Keratinocyte (primary cell): ENCODE measurements at regions not wholly inside any gene's neighbourhood (a gene's known extent, or its start where the extent isn't known, plus 50 kb on each side); places are given as distances from the start of the nearest gene placed in this dataset.

Experiments used
- DNase-seq: peaks from one replicate; pipeline ENCODE4 v3.0.0-alpha.2; 2011; ENCODE audit warnings: low read depth, missing footprints, low spot score
- FAIRE-seq: peaks from 2 replicates; lab custom pipeline; 2011; peaks lifted over from hg19 to GRCh38; lab: Jason Lieb, UNC
- H2AFZ ChIP-seq: 2 replicates; pipeline ENCODE4 v1.6.0; 2012; ENCODE audit warnings: low read length, control low read depth, inconsistent platforms; ENCODE audit not compliant: control insufficient read depth
- H3K27ac ChIP-seq: 2 replicates; pipeline ENCODE4 v1.5.1; 2011; ENCODE audit warnings: low read length; ENCODE audit not compliant: control insufficient read depth, insufficient read depth
- H3K27me3 ChIP-seq: 3 replicates; pipeline ENCODE4 v1.6.0; 2011; ENCODE audit warnings: low read length; ENCODE audit not compliant: control insufficient read depth, insufficient read depth; ENCODE audit errors: extremely low read depth
- H3K36me3 ChIP-seq, 2 experiments: 2 replicates in 1 of 2; 3 replicates in 1 of 2; pipeline ENCODE4 v1.5.1; 2011; ENCODE audit warnings: low read length in 2 of 2, mild to moderate bottlenecking in 1 of 2; ENCODE audit not compliant: control insufficient read depth in 2 of 2, insufficient read depth in 2 of 2; ENCODE audit errors: extremely low read depth in 1 of 2
- H3K4me1 ChIP-seq: 3 replicates; pipeline ENCODE4 v1.5.1; 2011; ENCODE audit warnings: low read length; ENCODE audit not compliant: control insufficient read depth, insufficient read depth; ENCODE audit errors: extremely low read depth
- H3K4me2 ChIP-seq: 3 replicates; pipeline ENCODE4 v1.6.0; 2011; ENCODE audit warnings: low read depth, low read length; ENCODE audit not compliant: control insufficient read depth, insufficient read depth; ENCODE audit errors: extremely low read depth
- H3K4me3 ChIP-seq, 3 experiments: fragments of 200-600 bp in 1 of 3; sonication (generic) in 1 of 3; 2 replicates in 2 of 3; 3 replicates in 1 of 3; pipeline ENCODE4 v1.5.1; 2011 to 2016; ENCODE audit warnings: low read length in 3 of 3, mild to moderate bottlenecking in 3 of 3, control low read depth in 2 of 3, inconsistent platforms in 1 of 3, low read depth in 1 of 3, mixed read lengths in 1 of 3, mixed run types in 1 of 3, moderate library complexity in 1 of 3; ENCODE audit not compliant: control insufficient read depth in 2 of 3, insufficient read depth in 2 of 3; ENCODE audit errors: extremely low read depth in 1 of 3
- H3K79me2 ChIP-seq: 2 replicates; pipeline ENCODE4 v1.6.0; 2012; ENCODE audit warnings: low read length; ENCODE audit not compliant: control insufficient read depth, insufficient read depth
- H3K9ac ChIP-seq: 3 replicates; pipeline ENCODE4 v1.6.0; 2011; ENCODE audit warnings: low read length; ENCODE audit not compliant: control insufficient read depth, insufficient read depth; ENCODE audit errors: extremely low read depth
- H3K9me1 ChIP-seq: 3 replicates; pipeline ENCODE4 v1.6.0; 2011; ENCODE audit warnings: low read length; ENCODE audit not compliant: control insufficient read depth, insufficient read depth; ENCODE audit errors: extremely low read depth
- H3K9me3 ChIP-seq: 2 replicates; pipeline ENCODE4 v1.5.1; 2012; ENCODE audit warnings: low read depth, low read length; ENCODE audit not compliant: control insufficient read depth
- H4K20me1 ChIP-seq: 3 replicates; pipeline ENCODE4 v1.6.0; 2011; ENCODE audit warnings: low read length; ENCODE audit not compliant: control insufficient read depth, insufficient read depth; ENCODE audit errors: extremely low read depth
- EZH2 ChIP-seq: IDR thresholded peaks from one replicate; pipeline ENCODE4 v1.6.1; 2012; ENCODE audit warnings: inconsistent platforms, mild to moderate bottlenecking, low read length, moderate library complexity
- dilution Hi-C: fragments of 300-500 bp; cut with MboI; formaldehyde crosslinking; loops from one replicate; pipeline ENCODE4 v1.7.0; 2020; ENCODE audit warnings: low sequenced_read_pairs; ENCODE audit not compliant: extremely low pct_ligation_motif_present
- TF ChIP-seq, protein P1 (sequence below), 3 experiments: IDR thresholded peaks in 1 of 3; conservative IDR thresholded peaks in 1 of 3; optimal IDR thresholded peaks in 1 of 3; 2 replicates in 2 of 3; 3 replicates in 1 of 3; pipeline versions ENCODE3 to v1.5.1; 2011; ENCODE audit warnings: low read length in 3 of 3, mild to moderate bottlenecking in 3 of 3, moderate library complexity in 2 of 3, control low read depth in 1 of 3, inconsistent platforms in 1 of 3; ENCODE audit not compliant: insufficient read depth in 2 of 3; ENCODE audit errors: extremely low read depth in 1 of 3

GRCh38 chr2:145484448-145485097 is 964.7 kb upstream of the ZEB2 start:
- TF ChIP-seq EZH2: no peak
- TF ChIP-seq, protein P1, sequence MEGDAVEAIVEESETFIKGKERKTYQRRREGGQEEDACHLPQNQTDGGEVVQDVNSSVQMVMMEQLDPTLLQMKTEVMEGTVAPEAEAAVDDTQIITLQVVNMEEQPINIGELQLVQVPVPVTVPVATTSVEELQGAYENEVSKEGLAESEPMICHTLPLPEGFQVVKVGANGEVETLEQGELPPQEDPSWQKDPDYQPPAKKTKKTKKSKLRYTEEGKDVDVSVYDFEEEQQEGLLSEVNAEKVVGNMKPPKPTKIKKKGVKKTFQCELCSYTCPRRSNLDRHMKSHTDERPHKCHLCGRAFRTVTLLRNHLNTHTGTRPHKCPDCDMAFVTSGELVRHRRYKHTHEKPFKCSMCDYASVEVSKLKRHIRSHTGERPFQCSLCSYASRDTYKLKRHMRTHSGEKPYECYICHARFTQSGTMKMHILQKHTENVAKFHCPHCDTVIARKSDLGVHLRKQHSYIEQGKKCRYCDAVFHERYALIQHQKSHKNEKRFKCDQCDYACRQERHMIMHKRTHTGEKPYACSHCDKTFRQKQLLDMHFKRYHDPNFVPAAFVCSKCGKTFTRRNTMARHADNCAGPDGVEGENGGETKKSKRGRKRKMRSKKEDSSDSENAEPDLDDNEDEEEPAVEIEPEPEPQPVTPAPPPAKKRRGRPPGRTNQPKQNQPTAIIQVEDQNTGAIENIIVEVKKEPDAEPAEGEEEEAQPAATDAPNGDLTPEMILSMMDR (optimal IDR thresholded peaks at IDR 0.05 in 1 of 3, IDR thresholded peaks at IDR 0.05 in 1 of 3, conservative IDR thresholded peaks at IDR 0.05 in 1 of 3; ENCODE audit: extremely low read depth in 1 of 3, insufficient read depth in 2 of 3, low read length in 3 of 3): peak in 2 of 3 experiments; percentile 34 to 44
- Histone ChIP-seq H3K27me3 (no peaks in the 10 kb centered on the region), H3K4me2 (no peak overlapping the region), H3K4me1 (peaks cover 3% of the 10 kb centered on the region), H3K36me3 (no peaks in the 10 kb centered on the region), H3K9me3 (no peaks in the 10 kb centered on the region), H3K9me1 (no peaks in the 10 kb centered on the region), H4K20me1 (no peaks in the 10 kb centered on the region), H3K27ac (no peak overlapping the region), H3K9ac (no peak overlapping the region), H3K79me2 (no peaks in the 10 kb centered on the region), H2AFZ (no peak overlapping the region), H3K4me3 (no peak overlapping the region)
- FAIRE-seq (peak; percentile 73), DNase-seq (no peak)
- dilution Hi-C loops: no loop called here

DNA sequence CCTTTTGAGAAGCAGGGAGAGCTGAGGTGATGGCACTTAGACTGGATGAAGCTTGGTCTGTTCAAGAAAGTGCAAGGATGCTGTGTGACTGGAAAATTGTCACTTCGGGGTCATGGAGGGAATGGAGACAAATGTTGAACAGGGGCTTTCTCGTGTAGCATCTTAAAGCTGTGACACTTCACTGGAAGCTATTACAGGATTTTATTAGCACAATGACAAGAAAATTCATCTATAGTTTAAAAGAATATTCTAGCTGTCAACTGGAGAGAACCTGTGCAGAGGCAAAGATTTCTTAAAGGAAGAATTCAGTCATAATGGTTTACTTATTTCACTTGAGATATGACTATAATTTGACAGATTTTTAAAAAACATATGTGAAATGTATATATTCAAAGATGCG is 963.9 kb upstream of the ZEB2 start:
- dilution Hi-C loops: no loop called here
- H3K27ac ChIP-seq: no peak overlapping the region
- TF ChIP-seq EZH2: no peak
- TF ChIP-seq, protein P1 (optimal IDR thresholded peaks at IDR 0.05 in 1 of 3, IDR thresholded peaks at IDR 0.05 in 1 of 3, conservative IDR thresholded peaks at IDR 0.05 in 1 of 3; ENCODE audit: extremely low read depth in 1 of 3, insufficient read depth in 2 of 3, low read length in 3 of 3): no peak
- DNase-seq (no peak), FAIRE-seq (no peak)
- H3K27me3 ChIP-seq: no peaks in the 10 kb centered on the region
- H3K9me1 ChIP-seq: no peaks in the 10 kb centered on the region
- H3K9ac ChIP-seq: no peak overlapping the region
- no peak overlapping the region for H3K4me3 ChIP-seq
- H2AFZ ChIP-seq: no peak overlapping the region
- peaks cover 3% of the 10 kb centered on the region for H3K4me1 ChIP-seq
- no peak overlapping the region for H3K4me2 ChIP-seq
- no peaks in the 10 kb centered on the region for H3K79me2 ChIP-seq
- no peaks in the 10 kb centered on the region for H3K9me3 ChIP-seq
- H4K20me1 ChIP-seq: no peaks in the 10 kb centered on the region
- no peaks in the 10 kb centered on the region for H3K36me3 ChIP-seq
